H1 (cell line): ENCODE measurements at regions not wholly inside any gene's neighbourhood (a gene's known extent, or its start where the extent isn't known, plus 50 kb on each side); places are given as distances from the start of the nearest gene placed in this dataset.

ENCODE experiments used
- CREB1 ChIP-seq: IDR thresholded peaks from 2 replicates; pipeline ENCODE4 v1.6.1; 2012; ENCODE audit warnings: inconsistent platforms
- RNF2 ChIP-seq: fragments of 200-900, 300-1000 bp; sonication (generic); IDR thresholded peaks from 2 replicates; pipeline ENCODE4 v1.7.1; 2016; ENCODE audit warnings: borderline replicate concordance, low read depth, mild to moderate bottlenecking, antibody characterized with exemption, low read length; ENCODE audit not compliant: poor library complexity, severe bottlenecking; ENCODE audit errors: missing control alignments
- SUZ12 ChIP-seq: fragments of 200-600 bp; sonication (generic); IDR thresholded peaks from 2 replicates; pipeline ENCODE4 v1.6.1; 2012; ENCODE audit warnings: mild to moderate bottlenecking, inconsistent platforms, low read length, moderate library complexity, mixed read lengths

DNA sequence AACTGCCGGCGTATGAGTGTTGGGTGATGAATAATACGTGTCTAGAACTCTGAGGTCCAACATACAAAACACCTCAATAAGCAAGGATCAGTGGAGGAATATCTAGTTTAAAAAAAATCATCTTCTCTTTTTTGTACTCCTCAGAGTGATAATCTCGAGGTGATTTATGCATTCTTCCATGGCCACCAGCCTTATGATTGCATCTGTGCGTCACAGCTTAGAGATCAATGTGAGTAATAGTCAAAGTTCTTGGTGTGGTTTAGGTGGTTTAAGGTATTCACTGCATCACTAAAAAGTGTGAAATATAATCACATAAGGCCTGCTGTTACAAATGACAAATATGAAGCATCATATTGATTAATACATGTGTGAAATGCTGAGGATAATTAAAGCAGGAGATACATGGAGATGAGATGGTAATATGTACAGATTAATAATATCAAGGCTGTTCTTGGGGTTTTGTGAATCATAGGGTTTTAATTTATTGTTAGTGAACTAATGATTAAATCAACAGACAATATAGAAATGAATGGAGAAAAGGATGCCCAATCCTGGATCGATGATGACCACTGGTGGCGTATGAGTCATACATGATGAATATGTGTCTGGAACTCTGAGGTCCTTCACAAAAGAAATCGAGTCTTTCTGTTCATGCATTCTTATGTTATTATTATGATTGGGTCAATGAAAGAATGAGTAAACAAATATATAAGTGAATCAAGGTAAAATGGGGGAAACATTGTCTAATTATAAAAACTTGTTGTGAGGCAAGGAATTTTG, 68.8 kb upstream of the RTL1 start (continued):
- TF ChIP-seq CREB1 (no peak), SUZ12 (no peak), RNF2 (no peak)
